ENCODE measurements at regions not wholly inside any gene's neighbourhood (a gene's known extent, or its start where the extent isn't known, plus 50 kb on each side); places are given as distances from the start of the nearest gene placed in this dataset.
"Not testable (repeated sequence)": the region's sequence is repeated elsewhere in the genome, so short reads cannot be mapped to it uniquely, and the experiment has no call there.

GRCh38 chr10:29363930-29364329 is 75.1 kb downstream of the LYZL1 start:
- DNase-seq: not testable (repeated sequence)

GRCh38 chr10:29366206-29366605 is 77.3 kb downstream of the LYZL1 start:
- DNase-seq: not testable (repeated sequence)

GRCh38 chr10:29369419-29369818 is 80.5 kb downstream of the LYZL1 start:
- no peak for DNase-seq

- DNase-seq: no peak
These were observed 81.5 kb downstream of the LYZL1 start for GRCh38 chr10:29370097-29371092.

GRCh38 chr10:29372920-29373319 is 84.0 kb downstream of the LYZL1 start:
- no peak for DNase-seq

- DNase-seq: no peak
These were observed 85.3 kb downstream of the LYZL1 start for GRCh38 chr10:29374162-29374561.

GRCh38 chr10:29375888-29376287 is 87.0 kb downstream of the LYZL1 start:
- DNase-seq: no peak

- DNase-seq: peak; percentile 24 to 57
These were observed 88.6 kb downstream of the LYZL1 start for GRCh38 chr10:29377333-29377961.

GRCh38 chr10:29378106-29378505 is 89.2 kb downstream of the LYZL1 start:
- DNase-seq: no peak

- DNase-seq: no peak
These were observed 90.3 kb downstream of the LYZL1 start for GRCh38 chr10:29379208-29379607.

GRCh38 chr10:29379777-29380598 is 91.1 kb downstream of the LYZL1 start:
- not testable (repeated sequence) for DNase-seq

- DNase-seq: not testable (repeated sequence)
These were observed 92.0 kb downstream of the LYZL1 start for GRCh38 chr10:29380599-29381511.

- DNase-seq: peak; percentile 8 to 18
These were observed 97.6 kb downstream of the LYZL1 start for GRCh38 chr10:29386342-29386999.

GRCh38 chr10:29387269-29387668 is 98.4 kb downstream of the LYZL1 start:
- no peak for DNase-seq

- DNase-seq: not testable (repeated sequence)
These were observed 99.2 kb downstream of the LYZL1 start for GRCh38 chr10:29388112-29388511.

- DNase-seq: no peak
These were observed 100.6 kb downstream of the LYZL1 start for GRCh38 chr10:29389493-29389892.

- no peak for DNase-seq
These were observed 101.1 kb downstream of the LYZL1 start for GRCh38 chr10:29389935-29390334.

GRCh38 chr10:29392376-29393021 is 103.6 kb downstream of the LYZL1 start:
- DNase-seq: peak; percentile 19 to 20

GRCh38 chr10:29394321-29394932 is 105.6 kb downstream of the LYZL1 start:
- no peak for DNase-seq

GRCh38 chr10:29395409-29395808 is 106.5 kb downstream of the LYZL1 start:
- no peak for DNase-seq
